ENCODE measurements at regions not wholly inside any gene's neighbourhood (a gene's known extent, or its start where the extent isn't known, plus 50 kb on each side); places are given as distances from the start of the nearest gene placed in this dataset.

GRCh38 chr2:58449286-58450010 is 208.3 kb upstream of the FANCL start:
- no peak for DNase-seq (ENCODE audit: low read depth)

- no peak for DNase-seq (ENCODE audit: low read depth)
These were observed 207.7 kb upstream of the FANCL start for GRCh38 chr2:58448845-58449244.

DNA sequence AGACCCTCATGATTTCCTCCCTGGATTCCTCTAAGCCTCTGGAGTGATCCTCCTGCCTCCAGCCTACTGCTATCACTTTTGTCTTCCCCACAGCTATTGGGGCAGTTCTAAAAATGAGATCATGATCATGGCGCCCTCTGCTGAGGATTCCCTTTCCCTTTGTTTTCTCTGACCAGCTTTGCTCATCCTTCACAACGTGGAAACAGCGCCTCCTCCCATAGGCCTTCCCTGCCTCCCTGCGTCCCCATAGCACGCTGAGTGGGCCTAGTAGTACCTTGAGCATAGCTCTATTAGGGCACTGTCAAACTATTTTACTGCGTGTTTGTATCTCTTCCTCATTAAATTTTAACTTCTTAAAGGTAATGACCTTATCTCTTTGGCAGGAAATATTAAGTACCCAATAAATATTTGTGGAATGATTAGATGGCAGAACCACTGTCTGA is 207.0 kb upstream of the FANCL start:
- peak; percentile 64 for DNase-seq (ENCODE audit: low read depth)

- DNase-seq (ENCODE audit: low read depth): no peak
These were observed 206.5 kb upstream of the FANCL start for GRCh38 chr2:58447586-58447985.

DNA sequence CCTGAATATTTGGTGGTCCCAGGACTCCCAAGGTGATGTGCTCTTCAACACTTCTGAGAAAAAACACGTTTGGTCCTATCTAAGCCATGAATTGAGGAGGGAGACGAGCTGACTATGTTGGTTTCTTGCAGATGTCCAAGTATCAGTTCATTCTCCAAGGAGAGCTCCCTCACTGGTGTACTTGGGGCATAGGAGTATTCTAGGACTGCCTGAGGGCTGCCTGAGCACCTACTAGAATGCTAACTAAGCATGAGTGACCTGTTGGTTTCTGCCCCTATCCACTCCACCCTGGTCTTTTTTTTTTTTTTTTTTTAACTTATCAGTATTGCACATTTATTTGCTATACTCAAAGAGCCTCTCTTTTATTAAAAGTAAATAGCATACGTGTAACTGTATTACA is 200.5 kb upstream of the FANCL start:
- DNase-seq (ENCODE audit: low read depth): no peak

DNA sequence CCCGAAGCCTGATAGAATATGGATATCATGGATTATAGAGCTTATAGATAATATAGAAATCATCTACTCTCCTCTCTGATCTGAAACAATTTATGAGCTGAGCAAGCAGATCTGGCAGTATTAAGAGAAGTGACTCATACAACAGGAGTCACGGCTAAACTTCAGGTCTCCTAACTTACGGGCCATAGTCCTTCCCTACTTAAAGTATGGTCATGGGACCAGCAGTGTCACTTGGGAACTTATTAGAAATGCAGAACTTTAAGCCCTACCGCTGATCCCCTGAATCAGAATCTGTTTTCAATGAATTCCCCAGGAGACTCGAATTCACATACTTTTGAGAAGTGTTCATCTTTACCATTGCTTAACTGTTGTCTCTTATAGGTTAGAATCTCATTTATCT is 195.7 kb upstream of the FANCL start:
- no peak for DNase-seq (ENCODE audit: low read depth)

- DNase-seq (ENCODE audit: low read depth): no peak
These were observed 194.1 kb upstream of the FANCL start for GRCh38 chr2:58435246-58435645.

DNA sequence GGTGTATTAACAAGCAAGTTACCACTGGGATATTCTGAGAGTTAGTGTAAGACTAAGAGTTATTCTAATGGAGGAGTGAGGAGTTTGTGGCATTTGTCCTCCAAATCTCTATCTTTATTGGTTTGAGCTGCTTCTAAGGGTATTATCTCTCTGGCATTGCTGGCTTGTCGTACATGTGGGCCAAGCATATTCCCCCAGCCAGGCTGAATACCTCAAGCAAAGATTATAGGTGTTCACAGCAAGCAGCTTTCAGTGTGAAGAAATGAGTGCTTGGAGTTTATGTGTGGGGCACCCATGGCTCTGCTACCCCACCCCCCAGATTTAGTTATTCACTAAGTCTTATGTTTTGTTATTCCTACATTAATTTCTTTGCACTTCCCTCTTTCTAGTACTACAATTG is 193.6 kb upstream of the FANCL start:
- DNase-seq (ENCODE audit: low read depth): no peak

GRCh38 chr2:58432491-58433170 is 191.5 kb upstream of the FANCL start:
- DNase-seq (ENCODE audit: low read depth): no peak

GRCh38 chr2:58429014-58429875 is 188.1 kb upstream of the FANCL start:
- DNase-seq (ENCODE audit: low read depth): no peak

- DNase-seq (ENCODE audit: low read depth): no peak
These were observed 187.2 kb upstream of the FANCL start for GRCh38 chr2:58428096-58429013.

DNA sequence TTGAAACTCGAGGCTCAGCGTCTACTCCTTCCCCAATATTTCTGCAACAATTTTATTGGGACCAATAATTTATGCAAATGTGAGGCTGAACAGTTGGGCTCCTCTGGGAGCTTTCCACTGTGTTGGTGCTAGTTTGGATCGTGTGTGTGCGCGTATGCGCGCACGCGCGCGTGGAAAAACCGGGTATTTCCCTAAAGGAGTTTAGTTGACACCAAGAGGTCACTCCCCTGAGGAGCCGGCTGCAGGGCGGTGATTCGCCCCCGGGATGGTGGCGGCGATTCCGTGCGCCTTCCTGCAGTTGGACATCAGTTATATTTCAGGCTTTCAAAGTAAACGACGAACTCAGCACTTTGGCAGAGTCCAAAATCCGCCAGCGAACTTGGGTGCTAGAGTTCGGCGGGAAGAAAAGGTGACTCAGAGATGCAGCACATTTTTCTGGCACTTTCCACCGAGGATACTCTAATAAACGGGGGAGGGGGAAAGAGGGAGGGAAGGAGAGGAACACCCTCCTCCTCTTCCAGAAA is 186.5 kb upstream of the FANCL start:
- DNase-seq (ENCODE audit: low read depth): peak; percentile 4

GRCh38 chr2:58425368-58425767 is 184.2 kb upstream of the FANCL start:
- no peak for DNase-seq (ENCODE audit: low read depth)

DNA sequence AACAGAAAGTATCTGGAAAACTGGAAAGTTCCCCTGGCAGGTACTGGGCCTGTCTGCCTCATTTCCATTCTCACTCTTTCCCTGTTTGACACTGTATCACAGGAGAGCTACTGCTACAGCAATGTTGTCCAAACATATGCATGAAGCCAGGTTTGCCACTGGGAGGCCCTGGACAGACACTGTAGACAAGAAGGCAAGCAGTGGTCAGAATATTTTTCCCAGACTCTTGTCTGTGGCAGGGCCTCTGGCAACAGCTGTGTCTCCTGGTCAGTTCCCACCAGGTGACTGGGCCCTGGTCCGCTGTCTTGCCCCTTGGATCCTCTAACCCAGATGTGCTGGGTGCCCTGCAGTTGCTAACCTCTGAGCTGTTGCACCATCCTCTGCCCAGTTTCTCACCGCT is 178.9 kb upstream of the FANCL start:
- DNase-seq (ENCODE audit: low read depth): no peak

GRCh38 chr2:58416696-58417095 is 175.6 kb upstream of the FANCL start:
- no peak for DNase-seq (ENCODE audit: low read depth)

DNA sequence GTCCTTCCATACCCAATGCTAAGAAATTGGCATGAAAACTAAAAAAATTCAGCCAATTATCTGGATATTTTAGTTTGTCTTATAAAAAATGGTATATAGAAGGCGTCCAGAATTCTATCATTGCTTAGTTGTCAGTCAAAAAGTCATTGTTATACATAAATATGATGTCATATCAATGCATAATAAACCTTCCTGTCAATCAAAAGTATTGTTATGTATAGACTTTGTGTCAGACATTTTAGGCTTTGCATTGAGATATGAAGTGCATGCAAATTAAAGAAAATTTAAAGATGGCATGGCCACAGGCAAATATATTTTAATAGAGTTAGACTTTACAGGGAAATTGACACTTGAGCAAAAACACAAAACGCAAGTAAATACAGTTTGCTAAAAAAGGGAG is 173.4 kb upstream of the FANCL start:
- no peak for DNase-seq (ENCODE audit: low read depth)

DNA sequence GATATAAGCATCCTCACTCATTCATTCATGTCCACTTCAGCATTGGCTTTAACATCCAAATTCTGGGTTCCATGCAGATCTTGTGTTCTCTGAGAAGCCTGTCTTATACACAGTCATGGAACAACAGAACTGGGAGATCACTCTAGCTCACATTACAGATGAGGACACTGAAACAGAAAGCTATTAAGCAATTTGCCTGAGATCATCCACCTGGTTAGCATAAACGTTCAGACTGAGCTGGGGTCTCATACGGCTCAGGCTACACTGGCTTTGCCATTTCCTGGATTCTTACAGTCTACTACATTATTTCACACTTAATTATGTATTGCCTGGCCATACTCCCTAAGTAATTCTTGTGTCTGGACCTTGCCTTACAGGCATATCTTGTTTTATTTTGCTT is 169.4 kb upstream of the FANCL start:
- DNase-seq (ENCODE audit: low read depth): no peak

GRCh38 chr2:58407487-58407886 is 166.4 kb upstream of the FANCL start:
- no peak for DNase-seq (ENCODE audit: low read depth)

DNA sequence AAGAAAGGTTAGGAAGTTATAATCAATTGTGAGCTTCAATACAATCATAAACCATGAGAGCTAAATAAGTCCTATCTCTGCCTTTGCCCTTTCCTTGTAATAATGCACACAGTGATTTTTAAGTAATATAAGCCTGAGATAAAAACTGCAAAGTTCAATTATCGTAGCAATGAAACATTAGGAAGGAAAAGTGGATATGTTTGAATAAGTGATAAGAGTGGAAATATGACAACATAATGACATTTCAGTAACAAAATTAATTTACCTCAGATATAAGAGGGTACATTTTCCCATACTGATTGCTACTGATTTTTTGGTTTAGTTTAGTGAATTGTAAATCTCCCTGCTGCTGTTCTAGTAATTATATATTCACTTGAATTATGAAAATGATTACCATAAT is 164.2 kb upstream of the FANCL start:
- DNase-seq (ENCODE audit: low read depth): no peak

DNA sequence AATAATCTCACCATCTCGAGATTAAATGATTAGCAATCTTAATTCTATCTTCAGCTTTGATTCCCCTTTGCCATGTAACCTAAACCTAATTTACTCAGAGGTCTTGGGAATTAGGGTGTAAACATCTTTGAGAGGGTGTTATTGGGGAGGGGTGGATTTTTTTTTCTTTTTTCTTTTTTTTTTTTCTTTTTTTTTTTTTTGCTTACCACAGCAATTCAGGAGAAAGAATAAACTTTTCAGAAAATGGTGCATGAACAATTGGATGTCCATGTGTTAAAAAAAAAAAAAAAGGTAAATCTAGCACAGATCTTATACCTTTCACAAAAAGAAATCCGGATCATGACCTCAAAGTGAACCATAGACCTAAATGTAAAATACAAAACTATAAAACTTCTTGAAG is 160.8 kb upstream of the FANCL start:
- no peak for DNase-seq (ENCODE audit: low read depth)

DNA sequence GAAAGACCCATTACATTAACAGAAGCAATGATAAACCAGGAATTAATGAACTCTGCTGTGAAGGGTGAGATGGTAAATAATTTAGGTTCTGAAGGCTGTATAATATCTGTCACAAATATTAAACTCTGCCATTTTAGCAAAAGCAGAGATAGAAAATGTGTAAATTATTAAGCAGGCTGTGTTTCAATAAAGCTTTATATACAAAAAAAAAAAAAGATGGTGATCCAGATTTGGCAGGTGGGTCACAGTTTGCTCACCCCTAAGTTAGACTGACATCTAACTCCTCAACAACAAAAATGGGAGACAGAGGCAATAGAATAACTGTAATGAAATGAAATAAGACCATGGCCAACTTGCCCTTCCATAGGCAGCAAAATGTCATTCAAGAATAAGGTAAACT is 157.3 kb upstream of the FANCL start:
- no peak for DNase-seq (ENCODE audit: low read depth)
